ENCODE measurements at regions not wholly inside any gene's neighbourhood (a gene's known extent, or its start where the extent isn't known, plus 50 kb on each side); places are given as distances from the start of the nearest gene placed in this dataset.

DNA sequence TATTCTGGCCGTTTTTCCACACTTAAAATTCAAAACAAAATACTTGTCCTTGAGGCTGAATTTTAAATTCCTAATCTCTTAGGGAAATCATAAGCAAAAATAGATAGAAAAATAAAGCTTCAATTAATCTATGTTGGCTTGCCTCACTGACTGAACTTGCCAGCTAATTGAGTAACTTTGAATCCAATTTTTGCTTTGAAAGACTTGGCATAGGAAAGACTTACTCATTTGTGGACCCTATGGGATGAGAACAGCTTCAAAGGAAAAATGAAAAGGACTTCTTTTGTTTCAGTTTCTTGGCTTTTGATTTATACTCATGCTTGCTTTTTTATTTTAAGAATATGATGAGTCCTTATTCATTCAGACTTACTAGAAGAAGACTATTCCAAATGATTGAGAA, 370.7 kb upstream of the RARB start:
- no peak for TF ChIP-seq ZNF23 (tag by site-specific recombination; IDR thresholded peaks at IDR 0.05; ENCODE audit: borderline replicate concordance)
- TF ChIP-seq, protein P1, sequence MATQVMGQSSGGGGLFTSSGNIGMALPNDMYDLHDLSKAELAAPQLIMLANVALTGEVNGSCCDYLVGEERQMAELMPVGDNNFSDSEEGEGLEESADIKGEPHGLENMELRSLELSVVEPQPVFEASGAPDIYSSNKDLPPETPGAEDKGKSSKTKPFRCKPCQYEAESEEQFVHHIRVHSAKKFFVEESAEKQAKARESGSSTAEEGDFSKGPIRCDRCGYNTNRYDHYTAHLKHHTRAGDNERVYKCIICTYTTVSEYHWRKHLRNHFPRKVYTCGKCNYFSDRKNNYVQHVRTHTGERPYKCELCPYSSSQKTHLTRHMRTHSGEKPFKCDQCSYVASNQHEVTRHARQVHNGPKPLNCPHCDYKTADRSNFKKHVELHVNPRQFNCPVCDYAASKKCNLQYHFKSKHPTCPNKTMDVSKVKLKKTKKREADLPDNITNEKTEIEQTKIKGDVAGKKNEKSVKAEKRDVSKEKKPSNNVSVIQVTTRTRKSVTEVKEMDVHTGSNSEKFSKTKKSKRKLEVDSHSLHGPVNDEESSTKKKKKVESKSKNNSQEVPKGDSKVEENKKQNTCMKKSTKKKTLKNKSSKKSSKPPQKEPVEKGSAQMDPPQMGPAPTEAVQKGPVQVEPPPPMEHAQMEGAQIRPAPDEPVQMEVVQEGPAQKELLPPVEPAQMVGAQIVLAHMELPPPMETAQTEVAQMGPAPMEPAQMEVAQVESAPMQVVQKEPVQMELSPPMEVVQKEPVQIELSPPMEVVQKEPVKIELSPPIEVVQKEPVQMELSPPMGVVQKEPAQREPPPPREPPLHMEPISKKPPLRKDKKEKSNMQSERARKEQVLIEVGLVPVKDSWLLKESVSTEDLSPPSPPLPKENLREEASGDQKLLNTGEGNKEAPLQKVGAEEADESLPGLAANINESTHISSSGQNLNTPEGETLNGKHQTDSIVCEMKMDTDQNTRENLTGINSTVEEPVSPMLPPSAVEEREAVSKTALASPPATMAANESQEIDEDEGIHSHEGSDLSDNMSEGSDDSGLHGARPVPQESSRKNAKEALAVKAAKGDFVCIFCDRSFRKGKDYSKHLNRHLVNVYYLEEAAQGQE (tag by site-specific recombination; IDR thresholded peaks at IDR 0.05) = no peak
- TF ChIP-seq, protein P2, sequence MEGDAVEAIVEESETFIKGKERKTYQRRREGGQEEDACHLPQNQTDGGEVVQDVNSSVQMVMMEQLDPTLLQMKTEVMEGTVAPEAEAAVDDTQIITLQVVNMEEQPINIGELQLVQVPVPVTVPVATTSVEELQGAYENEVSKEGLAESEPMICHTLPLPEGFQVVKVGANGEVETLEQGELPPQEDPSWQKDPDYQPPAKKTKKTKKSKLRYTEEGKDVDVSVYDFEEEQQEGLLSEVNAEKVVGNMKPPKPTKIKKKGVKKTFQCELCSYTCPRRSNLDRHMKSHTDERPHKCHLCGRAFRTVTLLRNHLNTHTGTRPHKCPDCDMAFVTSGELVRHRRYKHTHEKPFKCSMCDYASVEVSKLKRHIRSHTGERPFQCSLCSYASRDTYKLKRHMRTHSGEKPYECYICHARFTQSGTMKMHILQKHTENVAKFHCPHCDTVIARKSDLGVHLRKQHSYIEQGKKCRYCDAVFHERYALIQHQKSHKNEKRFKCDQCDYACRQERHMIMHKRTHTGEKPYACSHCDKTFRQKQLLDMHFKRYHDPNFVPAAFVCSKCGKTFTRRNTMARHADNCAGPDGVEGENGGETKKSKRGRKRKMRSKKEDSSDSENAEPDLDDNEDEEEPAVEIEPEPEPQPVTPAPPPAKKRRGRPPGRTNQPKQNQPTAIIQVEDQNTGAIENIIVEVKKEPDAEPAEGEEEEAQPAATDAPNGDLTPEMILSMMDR (tag by site-specific recombination; IDR thresholded peaks at IDR 0.05) = no peak
- no peak for TF ChIP-seq ZFHX2 (tag by site-specific recombination; conservative IDR thresholded peaks at IDR 0.05)
- TF ChIP-seq, protein P3, sequence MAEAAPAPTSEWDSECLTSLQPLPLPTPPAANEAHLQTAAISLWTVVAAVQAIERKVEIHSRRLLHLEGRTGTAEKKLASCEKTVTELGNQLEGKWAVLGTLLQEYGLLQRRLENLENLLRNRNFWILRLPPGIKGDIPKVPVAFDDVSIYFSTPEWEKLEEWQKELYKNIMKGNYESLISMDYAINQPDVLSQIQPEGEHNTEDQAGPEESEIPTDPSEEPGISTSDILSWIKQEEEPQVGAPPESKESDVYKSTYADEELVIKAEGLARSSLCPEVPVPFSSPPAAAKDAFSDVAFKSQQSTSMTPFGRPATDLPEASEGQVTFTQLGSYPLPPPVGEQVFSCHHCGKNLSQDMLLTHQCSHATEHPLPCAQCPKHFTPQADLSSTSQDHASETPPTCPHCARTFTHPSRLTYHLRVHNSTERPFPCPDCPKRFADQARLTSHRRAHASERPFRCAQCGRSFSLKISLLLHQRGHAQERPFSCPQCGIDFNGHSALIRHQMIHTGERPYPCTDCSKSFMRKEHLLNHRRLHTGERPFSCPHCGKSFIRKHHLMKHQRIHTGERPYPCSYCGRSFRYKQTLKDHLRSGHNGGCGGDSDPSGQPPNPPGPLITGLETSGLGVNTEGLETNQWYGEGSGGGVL (tag by site-specific recombination; IDR thresholded peaks at IDR 0.05) = no peak
- no peak for TF ChIP-seq ZNF335 (tag by site-specific recombination; conservative IDR thresholded peaks at IDR 0.05)
- TF ChIP-seq, protein P4, sequence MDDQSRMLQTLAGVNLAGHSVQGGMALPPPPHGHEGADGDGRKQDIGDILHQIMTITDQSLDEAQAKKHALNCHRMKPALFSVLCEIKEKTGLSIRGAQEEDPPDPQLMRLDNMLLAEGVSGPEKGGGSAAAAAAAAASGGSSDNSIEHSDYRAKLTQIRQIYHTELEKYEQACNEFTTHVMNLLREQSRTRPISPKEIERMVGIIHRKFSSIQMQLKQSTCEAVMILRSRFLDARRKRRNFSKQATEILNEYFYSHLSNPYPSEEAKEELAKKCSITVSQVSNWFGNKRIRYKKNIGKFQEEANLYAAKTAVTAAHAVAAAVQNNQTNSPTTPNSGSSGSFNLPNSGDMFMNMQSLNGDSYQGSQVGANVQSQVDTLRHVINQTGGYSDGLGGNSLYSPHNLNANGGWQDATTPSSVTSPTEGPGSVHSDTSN (CRISPR knock-in tag; IDR thresholded peaks at IDR 0.05) = no peak
- TF ChIP-seq SP3 (tag by site-specific recombination; IDR thresholded peaks at IDR 0.05) = no peak
- TF ChIP-seq ZNF791 (tag by site-specific recombination; IDR thresholded peaks at IDR 0.05) = no peak
- TF ChIP-seq, protein P5, sequence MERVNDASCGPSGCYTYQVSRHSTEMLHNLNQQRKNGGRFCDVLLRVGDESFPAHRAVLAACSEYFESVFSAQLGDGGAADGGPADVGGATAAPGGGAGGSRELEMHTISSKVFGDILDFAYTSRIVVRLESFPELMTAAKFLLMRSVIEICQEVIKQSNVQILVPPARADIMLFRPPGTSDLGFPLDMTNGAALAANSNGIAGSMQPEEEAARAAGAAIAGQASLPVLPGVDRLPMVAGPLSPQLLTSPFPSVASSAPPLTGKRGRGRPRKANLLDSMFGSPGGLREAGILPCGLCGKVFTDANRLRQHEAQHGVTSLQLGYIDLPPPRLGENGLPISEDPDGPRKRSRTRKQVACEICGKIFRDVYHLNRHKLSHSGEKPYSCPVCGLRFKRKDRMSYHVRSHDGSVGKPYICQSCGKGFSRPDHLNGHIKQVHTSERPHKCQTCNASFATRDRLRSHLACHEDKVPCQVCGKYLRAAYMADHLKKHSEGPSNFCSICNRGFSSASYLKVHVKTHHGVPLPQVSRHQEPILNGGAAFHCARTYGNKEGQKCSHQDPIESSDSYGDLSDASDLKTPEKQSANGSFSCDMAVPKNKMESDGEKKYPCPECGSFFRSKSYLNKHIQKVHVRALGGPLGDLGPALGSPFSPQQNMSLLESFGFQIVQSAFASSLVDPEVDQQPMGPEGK (tag by site-specific recombination; IDR thresholded peaks at IDR 0.05) = no peak
- no peak for TF ChIP-seq ZBTB7A (tag by site-specific recombination; IDR thresholded peaks at IDR 0.05; ENCODE audit: low read depth)
- TF ChIP-seq HOXA7 (CRISPR knock-in tag; IDR thresholded peaks at IDR 0.05; ENCODE audit: borderline replicate concordance) = no peak
- no peak for TF ChIP-seq ZBTB8A (tag by site-specific recombination; IDR thresholded peaks at IDR 0.05)

Data from HEK293 (cell line).